ENCODE measurements at regions not wholly inside any gene's neighbourhood (a gene's known extent, or its start where the extent isn't known, plus 50 kb on each side); places are given as distances from the start of the nearest gene placed in this dataset.

GRCh38 chr15:37682304-37682703 is 252.1 kb upstream of the TMCO5A start:
- DNase-seq (no peak), ATAC-seq (ENCODE audit: low read depth in 2 of 2) (no peak)
- H3K9me3 Mint-ChIP-seq: peaks cover 0 to 9% (median 3%) of the 10 kb centered on the region in 7 donors
- no peaks in the 10 kb centered on the region for H3K27me3 ChIP-seq (ENCODE audit: control insufficient read depth, insufficient read depth, low read length)
- no peak overlapping the region for H3K27ac Mint-ChIP-seq
- no peak overlapping the region for H3K4me3 Mint-ChIP-seq
- H3K36me3 Mint-ChIP-seq: no peaks in the 10 kb centered on the region
- no peaks in the 10 kb centered on the region for H3K4me1 Mint-ChIP-seq
- H3K9me3 ChIP-seq (ENCODE audit: control insufficient read depth in 2 of 2, low read length in 2 of 2): no peaks in the 10 kb centered on the region
- H3K27me3 Mint-ChIP-seq: peaks cover 4% of the 10 kb centered on the region
- no peaks in the 10 kb centered on the region for H3K36me3 ChIP-seq (ENCODE audit: control insufficient read depth, insufficient read depth, low read length)
- H3K4me3 ChIP-seq (ENCODE audit: low read depth, low read length): no peak overlapping the region
- no peak overlapping the region for H3K27ac ChIP-seq (ENCODE audit: insufficient read depth, low read length, poor library complexity, severe bottlenecking)
- no peaks in the 10 kb centered on the region for H3K4me1 ChIP-seq (ENCODE audit: control insufficient read depth, insufficient read depth, low read length, poor library complexity, severe bottlenecking)

GRCh38 chr15:37691911-37692310 is 242.5 kb upstream of the TMCO5A start:
- Histone ChIP-seq H3K9me3 (ENCODE audit: control insufficient read depth in 2 of 2, low read length in 2 of 2) (no peaks in the 10 kb centered on the region), H3K4me3 (ENCODE audit: low read depth, low read length) (no peak overlapping the region), H3K36me3 (ENCODE audit: control insufficient read depth, insufficient read depth, low read length) (no peaks in the 10 kb centered on the region), H3K4me1 (ENCODE audit: control insufficient read depth, insufficient read depth, low read length, poor library complexity, severe bottlenecking) (no peaks in the 10 kb centered on the region), H3K27ac (ENCODE audit: insufficient read depth, low read length, poor library complexity, severe bottlenecking) (no peak overlapping the region), H3K27me3 (ENCODE audit: control insufficient read depth, insufficient read depth, low read length) (no peaks in the 10 kb centered on the region)
- Mint-ChIP-seq H3K27ac (no peak overlapping the region), H3K36me3 (no peaks in the 10 kb centered on the region), H3K4me1 (no peaks in the 10 kb centered on the region), H3K27me3 (no peaks in the 10 kb centered on the region), H3K4me3 (no peak overlapping the region), H3K9me3 (peaks cover 0 to 12% (median 4%) of the 10 kb centered on the region in 7 donors)
- no peak for ATAC-seq (ENCODE audit: low read depth in 2 of 2)
- DNase-seq: no peak

DNA sequence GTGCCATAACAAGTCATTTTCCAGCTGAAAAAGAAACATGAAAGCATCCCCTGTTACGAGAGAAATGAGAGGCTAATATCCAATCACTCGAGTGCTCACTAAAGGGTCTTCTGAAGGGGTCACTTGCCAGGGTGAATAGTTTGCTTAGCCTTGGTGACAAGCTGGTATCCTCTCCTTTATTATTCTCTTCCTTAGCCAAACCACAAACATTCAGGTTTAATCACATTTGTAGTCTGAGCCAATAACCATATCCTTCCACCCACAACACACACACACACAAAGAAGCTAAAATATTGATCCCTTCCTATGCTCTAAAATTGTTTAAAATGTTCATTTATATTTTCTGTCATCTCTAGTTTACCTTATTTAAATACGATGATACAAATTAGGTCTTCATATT is 240.5 kb upstream of the TMCO5A start:
- H3K9me3 ChIP-seq (ENCODE audit: control insufficient read depth in 2 of 2, low read length in 2 of 2): no peaks in the 10 kb centered on the region
- H3K4me1 ChIP-seq (ENCODE audit: control insufficient read depth, insufficient read depth, low read length, poor library complexity, severe bottlenecking): no peaks in the 10 kb centered on the region
- H3K36me3 ChIP-seq (ENCODE audit: control insufficient read depth, insufficient read depth, low read length): no peaks in the 10 kb centered on the region
- Mint-ChIP-seq H3K27me3 (no peaks in the 10 kb centered on the region), H3K27ac (no peak overlapping the region), H3K4me1 (no peaks in the 10 kb centered on the region), H3K4me3 (no peak overlapping the region), H3K9me3 (peaks cover 0 to 9% (median 4%) of the 10 kb centered on the region in 7 donors), H3K36me3 (no peaks in the 10 kb centered on the region)
- no peaks in the 10 kb centered on the region for H3K27me3 ChIP-seq (ENCODE audit: control insufficient read depth, insufficient read depth, low read length)
- no peak for ATAC-seq (ENCODE audit: low read depth in 2 of 2)
- H3K4me3 ChIP-seq (ENCODE audit: low read depth, low read length): no peak overlapping the region
- H3K27ac ChIP-seq (ENCODE audit: insufficient read depth, low read length, poor library complexity, severe bottlenecking): no peak overlapping the region
- no peak for DNase-seq

GRCh38 chr15:37695719-37696118 is 238.7 kb upstream of the TMCO5A start:
- ATAC-seq (ENCODE audit: low read depth in 2 of 2): no peak
- Histone ChIP-seq H3K27ac (ENCODE audit: insufficient read depth, low read length, poor library complexity, severe bottlenecking) (no peak overlapping the region), H3K4me3 (ENCODE audit: low read depth, low read length) (no peak overlapping the region), H3K4me1 (ENCODE audit: control insufficient read depth, insufficient read depth, low read length, poor library complexity, severe bottlenecking) (no peaks in the 10 kb centered on the region), H3K9me3 (ENCODE audit: control insufficient read depth in 2 of 2, low read length in 2 of 2) (no peaks in the 10 kb centered on the region), H3K36me3 (ENCODE audit: control insufficient read depth, insufficient read depth, low read length) (no peaks in the 10 kb centered on the region), H3K27me3 (ENCODE audit: control insufficient read depth, insufficient read depth, low read length) (no peaks in the 10 kb centered on the region)
- Mint-ChIP-seq H3K9me3 (peaks cover 0 to 6% (median 2%) of the 10 kb centered on the region in 7 donors), H3K4me3 (no peak overlapping the region), H3K27me3 (no peaks in the 10 kb centered on the region), H3K4me1 (no peaks in the 10 kb centered on the region), H3K36me3 (no peaks in the 10 kb centered on the region), H3K27ac (no peak overlapping the region)
- no peak for DNase-seq

DNA sequence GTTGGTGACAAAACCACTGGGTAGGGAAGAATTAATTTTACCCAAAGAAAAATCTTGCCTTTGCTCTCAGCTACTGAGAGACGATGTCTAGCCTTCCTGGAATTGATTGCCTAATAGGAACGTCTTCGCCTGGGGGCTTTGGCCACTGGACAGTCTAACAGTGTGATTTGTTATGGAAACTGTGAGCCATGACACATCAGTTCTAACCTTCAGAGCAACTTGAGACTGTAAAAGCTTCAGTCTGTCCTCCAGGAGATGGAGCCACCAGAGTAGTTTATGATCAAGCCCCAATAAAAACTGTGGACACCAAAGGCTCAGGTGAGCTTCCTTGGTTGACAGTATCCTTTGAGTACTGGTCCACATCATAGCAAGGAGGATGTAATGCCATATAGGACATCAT is 235.8 kb upstream of the TMCO5A start:
- H3K27me3 Mint-ChIP-seq: no peaks in the 10 kb centered on the region
- H3K4me1 Mint-ChIP-seq: no peaks in the 10 kb centered on the region
- no peak overlapping the region for H3K4me3 Mint-ChIP-seq
- no peaks in the 10 kb centered on the region for H3K36me3 Mint-ChIP-seq
- H3K4me1 ChIP-seq (ENCODE audit: control insufficient read depth, insufficient read depth, low read length, poor library complexity, severe bottlenecking): no peaks in the 10 kb centered on the region
- no peaks in the 10 kb centered on the region for H3K9me3 ChIP-seq (ENCODE audit: control insufficient read depth in 2 of 2, low read length in 2 of 2)
- no peak overlapping the region for H3K4me3 ChIP-seq (ENCODE audit: low read depth, low read length)
- no peaks in the 10 kb centered on the region for H3K27me3 ChIP-seq (ENCODE audit: control insufficient read depth, insufficient read depth, low read length)
- no peak overlapping the region for H3K27ac ChIP-seq (ENCODE audit: insufficient read depth, low read length, poor library complexity, severe bottlenecking)
- ATAC-seq (ENCODE audit: low read depth in 2 of 2) (no peak), DNase-seq (no peak)
- H3K9me3 Mint-ChIP-seq: peaks cover 0 to 4% (median 0%) of the 10 kb centered on the region in 7 donors
- H3K36me3 ChIP-seq (ENCODE audit: control insufficient read depth, insufficient read depth, low read length): no peaks in the 10 kb centered on the region
- no peak overlapping the region for H3K27ac Mint-ChIP-seq

DNA sequence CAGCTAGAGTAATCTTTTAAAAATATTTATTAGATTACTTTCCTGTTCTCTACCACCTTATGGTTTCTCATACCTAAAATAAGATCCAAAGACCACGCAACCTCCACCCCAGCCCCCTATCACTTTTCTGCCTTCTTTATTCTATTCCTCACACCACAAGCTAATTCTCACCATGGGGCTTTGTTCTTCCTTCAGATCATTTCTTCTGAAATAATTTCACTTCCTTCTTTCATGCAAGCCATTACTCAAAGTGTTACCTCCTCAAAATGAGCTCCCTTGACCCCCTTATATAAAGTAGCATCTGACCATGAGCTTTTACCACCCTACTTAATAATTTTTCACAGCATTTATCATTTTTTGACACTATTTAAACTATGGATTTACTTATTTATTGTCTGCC is 233.2 kb upstream of the TMCO5A start:
- no peak for ATAC-seq (ENCODE audit: low read depth in 2 of 2)
- no peak for DNase-seq
- no peaks in the 10 kb centered on the region for H3K36me3 Mint-ChIP-seq
- Histone ChIP-seq H3K27me3 (ENCODE audit: control insufficient read depth, insufficient read depth, low read length) (no peaks in the 10 kb centered on the region), H3K36me3 (ENCODE audit: control insufficient read depth, insufficient read depth, low read length) (no peaks in the 10 kb centered on the region), H3K27ac (ENCODE audit: insufficient read depth, low read length, poor library complexity, severe bottlenecking) (no peak overlapping the region), H3K9me3 (ENCODE audit: control insufficient read depth in 2 of 2, low read length in 2 of 2) (no peaks in the 10 kb centered on the region), H3K4me3 (ENCODE audit: low read depth, low read length) (no peak overlapping the region), H3K4me1 (ENCODE audit: control insufficient read depth, insufficient read depth, low read length, poor library complexity, severe bottlenecking) (no peaks in the 10 kb centered on the region)
- no peak overlapping the region for H3K27ac Mint-ChIP-seq
- H3K9me3 Mint-ChIP-seq: peaks cover 0 to 2% (median 0%) of the 10 kb centered on the region in 7 donors
- H3K27me3 Mint-ChIP-seq: no peaks in the 10 kb centered on the region
- no peaks in the 10 kb centered on the region for H3K4me1 Mint-ChIP-seq
- H3K4me3 Mint-ChIP-seq: no peak overlapping the region

- H3K4me3 Mint-ChIP-seq: no peak overlapping the region
- Histone ChIP-seq H3K9me3 (ENCODE audit: control insufficient read depth in 2 of 2, low read length in 2 of 2) (no peaks in the 10 kb centered on the region), H3K4me1 (ENCODE audit: control insufficient read depth, insufficient read depth, low read length, poor library complexity, severe bottlenecking) (no peaks in the 10 kb centered on the region), H3K27me3 (ENCODE audit: control insufficient read depth, insufficient read depth, low read length) (no peaks in the 10 kb centered on the region), H3K36me3 (ENCODE audit: control insufficient read depth, insufficient read depth, low read length) (no peaks in the 10 kb centered on the region), H3K27ac (ENCODE audit: insufficient read depth, low read length, poor library complexity, severe bottlenecking) (no peak overlapping the region), H3K4me3 (ENCODE audit: low read depth, low read length) (no peak overlapping the region)
- ATAC-seq (ENCODE audit: low read depth in 2 of 2) (no peak), DNase-seq (no peak)
- H3K36me3 Mint-ChIP-seq: no peaks in the 10 kb centered on the region
- peaks cover 0 to 8% (median 0%) of the 10 kb centered on the region in 7 donors for H3K9me3 Mint-ChIP-seq
- H3K27ac Mint-ChIP-seq: no peak overlapping the region
- no peaks in the 10 kb centered on the region for H3K4me1 Mint-ChIP-seq
- H3K27me3 Mint-ChIP-seq: no peaks in the 10 kb centered on the region
These were observed 224.8 kb upstream of the TMCO5A start for GRCh38 chr15:37709669-37710068.

- no peak for ATAC-seq (ENCODE audit: low read depth in 2 of 2)
These were observed 219.3 kb upstream of the TMCO5A start for GRCh38 chr15:37715101-37715500.

More at GRCh38 chr15:37715101-37715500, 219.3 kb upstream of the TMCO5A start:
- Mint-ChIP-seq H3K27ac (no peak overlapping the region), H3K4me3 (no peak overlapping the region), H3K9me3 (peaks cover 0 to 14% (median 4%) of the 10 kb centered on the region in 7 donors), H3K36me3 (no peaks in the 10 kb centered on the region), H3K27me3 (no peaks in the 10 kb centered on the region), H3K4me1 (no peaks in the 10 kb centered on the region)
- no peak for DNase-seq
- Histone ChIP-seq H3K27me3 (ENCODE audit: control insufficient read depth, insufficient read depth, low read length) (no peaks in the 10 kb centered on the region), H3K9me3 (ENCODE audit: control insufficient read depth in 2 of 2, low read length in 2 of 2) (no peaks in the 10 kb centered on the region), H3K36me3 (ENCODE audit: control insufficient read depth, insufficient read depth, low read length) (no peaks in the 10 kb centered on the region), H3K27ac (ENCODE audit: insufficient read depth, low read length, poor library complexity, severe bottlenecking) (no peak overlapping the region), H3K4me1 (ENCODE audit: control insufficient read depth, insufficient read depth, low read length, poor library complexity, severe bottlenecking) (no peaks in the 10 kb centered on the region), H3K4me3 (ENCODE audit: low read depth, low read length) (no peak overlapping the region)

All from CD4-positive, CD25-positive, alpha-beta regulatory T cell (primary cell).